Body of pancreas (tissue), 4 donors: ENCODE measurements at regions not wholly inside any gene's neighbourhood (a gene's known extent, or its start where the extent isn't known, plus 50 kb on each side); places are given as distances from the start of the nearest gene placed in this dataset.

Source experiments
- POLR2A ChIP-seq, 3 donors: fragments of 450-650 bp; IDR thresholded peaks; one replicate each; pipeline ENCODE4 v1.6.1; 2016; ENCODE audit warnings: antibody characterized with exemption in 3 of 3, mild to moderate bottlenecking in 2 of 3
- TF ChIP-seq, protein P1 (sequence below), 7 experiments: fragments of 450-650 bp in 4 of 7; fragments of 200-600 bp in 3 of 7; sonication (generic) in 3 of 7; IDR thresholded peaks; one replicate each; pipeline ENCODE4 v1.5.1; 2016 to 2019; ENCODE audit warnings: antibody characterized with exemption in 7 of 7

DNA sequence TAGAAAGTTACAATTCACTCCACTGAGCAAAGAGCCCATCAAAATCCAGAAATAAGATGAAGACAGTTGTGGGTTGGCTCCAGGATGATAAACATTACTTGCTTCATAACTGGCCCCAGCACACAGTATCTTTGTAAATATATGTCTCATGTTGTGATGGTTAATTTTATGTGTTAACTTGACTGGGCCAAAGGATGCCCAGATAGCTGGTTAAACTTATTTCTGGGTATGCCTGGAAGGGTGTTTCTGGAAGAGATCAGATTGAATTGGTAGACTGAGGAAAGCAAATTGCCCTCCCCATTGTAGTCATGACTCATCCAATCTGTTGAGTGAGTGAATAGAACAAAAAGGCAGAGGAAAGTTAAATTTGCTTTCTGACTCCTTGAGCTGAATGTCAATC is 373.8 kb downstream of the LNPK start:
- TF ChIP-seq, protein P1, sequence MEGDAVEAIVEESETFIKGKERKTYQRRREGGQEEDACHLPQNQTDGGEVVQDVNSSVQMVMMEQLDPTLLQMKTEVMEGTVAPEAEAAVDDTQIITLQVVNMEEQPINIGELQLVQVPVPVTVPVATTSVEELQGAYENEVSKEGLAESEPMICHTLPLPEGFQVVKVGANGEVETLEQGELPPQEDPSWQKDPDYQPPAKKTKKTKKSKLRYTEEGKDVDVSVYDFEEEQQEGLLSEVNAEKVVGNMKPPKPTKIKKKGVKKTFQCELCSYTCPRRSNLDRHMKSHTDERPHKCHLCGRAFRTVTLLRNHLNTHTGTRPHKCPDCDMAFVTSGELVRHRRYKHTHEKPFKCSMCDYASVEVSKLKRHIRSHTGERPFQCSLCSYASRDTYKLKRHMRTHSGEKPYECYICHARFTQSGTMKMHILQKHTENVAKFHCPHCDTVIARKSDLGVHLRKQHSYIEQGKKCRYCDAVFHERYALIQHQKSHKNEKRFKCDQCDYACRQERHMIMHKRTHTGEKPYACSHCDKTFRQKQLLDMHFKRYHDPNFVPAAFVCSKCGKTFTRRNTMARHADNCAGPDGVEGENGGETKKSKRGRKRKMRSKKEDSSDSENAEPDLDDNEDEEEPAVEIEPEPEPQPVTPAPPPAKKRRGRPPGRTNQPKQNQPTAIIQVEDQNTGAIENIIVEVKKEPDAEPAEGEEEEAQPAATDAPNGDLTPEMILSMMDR (IDR thresholded peaks at IDR 0.05) = no peak
- TF ChIP-seq POLR2A (IDR thresholded peaks at IDR 0.05) = no peak
